Spleen (tissue), 11 donors: ENCODE measurements at regions not wholly inside any gene's neighbourhood (a gene's known extent, or its start where the extent isn't known, plus 50 kb on each side); places are given as distances from the start of the nearest gene placed in this dataset.

Experiments
- DNase-seq: peaks from one replicate; pipeline ENCODE4 v3.0.0-alpha.2; 2020
- H3K27ac ChIP-seq, 8 donors: fragments of 200-600 bp; sonication (generic) in 7 of 8; 1 replicate in 4 of 8; 2 replicates in 4 of 8; pipeline versions ENCODE4 v1.5.0 to v1.8.0; 2016 to 2021; ENCODE audit warnings: inconsistent platforms in 4 of 8, mild to moderate bottlenecking in 4 of 8, moderate library complexity in 1 of 8
- H3K27me3 ChIP-seq, 7 donors: fragments of 200-600 bp; sonication (generic) in 6 of 7; replicated peaks in 1 of 7; 1 replicate in 4 of 7; 2 replicates in 3 of 7; pipeline versions ENCODE4 v1.5.0 to v1.8.0; 2016 to 2021; ENCODE audit warnings: inconsistent platforms in 3 of 7, mild to moderate bottlenecking in 1 of 7
- H3K36me3 ChIP-seq, 6 donors: fragments of 200-600 bp; sonication (generic) in 5 of 6; 1 replicate in 4 of 6; 2 replicates in 2 of 6; pipeline versions ENCODE4 v1.5.0 to v1.8.0; 2016 to 2021; ENCODE audit warnings: inconsistent platforms in 2 of 6
- H3K4me1 ChIP-seq, 6 donors: fragments of 200-600 bp; sonication (generic) in 5 of 6; 1 replicate in 3 of 6; 2 replicates in 3 of 6; pipeline versions ENCODE4 v1.5.0 to v1.8.0; 2016 to 2021; ENCODE audit warnings: inconsistent platforms in 3 of 6
- H3K4me3 ChIP-seq, 8 donors: fragments of 200-600 bp; sonication (generic) in 7 of 8; 1 replicate in 4 of 8; 2 replicates in 4 of 8; pipeline versions ENCODE4 v1.5.0 to v1.8.0; 2016 to 2021; ENCODE audit warnings: inconsistent platforms in 4 of 8, mild to moderate bottlenecking in 4 of 8, moderate library complexity in 2 of 8
- H3K9me3 ChIP-seq, 8 donors: fragments of 200-600 bp; sonication (generic) in 7 of 8; 1 replicate in 4 of 8; 2 replicates in 4 of 8; pipeline versions ENCODE4 v1.5.0 to v1.8.0; 2016 to 2021; ENCODE audit warnings: inconsistent platforms in 4 of 8
- CTCF ChIP-seq, 11 experiments: fragments of 200-600 bp in 7 of 11; fragments of 450-650 bp in 4 of 11; sonication (generic) in 4 of 11; IDR thresholded peaks in 8 of 11; conservative IDR thresholded peaks in 3 of 11; 1 replicate in 7 of 11; 2 replicates in 4 of 11; pipeline versions ENCODE4 v1.4.0 to v1.8.0; 2016 to 2021; ENCODE audit warnings: antibody characterized with exemption in 11 of 11, inconsistent platforms in 4 of 11, mild to moderate bottlenecking in 1 of 11
- POLR2A ChIP-seq, 3 donors: fragments of 450-650 bp; IDR thresholded peaks; one replicate each; pipeline ENCODE4 v1.5.1; 2017; ENCODE audit warnings: antibody characterized with exemption in 3 of 3, mild to moderate bottlenecking in 1 of 3
- POLR2AphosphoS5 ChIP-seq, 3 donors: sonication (generic); formaldehyde crosslinking; IDR thresholded peaks; one replicate each; pipeline ENCODE4 v1.5.1; 2017; ENCODE audit warnings: antibody characterized with exemption in 3 of 3
- WGBS, 5 donors: extraction: QIAGEN DNeasy Blood & Tissue Kit in 3 of 5; methylation state at CpG; one replicate each; pipeline versions ENCODE4 v1.1.5 to v1.1.7; 2013 to 2018; 5-methylcytosine and 5-hydroxymethylcytosine counted together
- intact Hi-C: fragments of 100-400 bp; cut with DNase I; formaldehyde crosslinking; loops from one replicate; pipeline ENCODE4 v1.15.0; 2023; ENCODE audit warnings: low total_unique reads
- donor health status: healthy with polysubstance abuse.
- donor health status: DM: no; HTN: no; CAD: no; lungs with moderate emphysema.
- donor health status: DM: no; HTN: no; CAD: no.
- donor health status: Bipolar disorder and iron deficiency.
- donor health status: healthy.
- donor health status: DM: no; HTN: no; CAD: no.
- donor health status: DM: yes; HTN: yes; CAD: no.

- no peaks in the 10 kb centered on the region for H3K36me3 ChIP-seq
- H3K9me3 ChIP-seq: no peaks in the 10 kb centered on the region
- H3K27me3 ChIP-seq: peaks cover 0 to 64% (median 21%) of the 10 kb centered on the region in 7 donors
- no peak for DNase-seq
- H3K27ac ChIP-seq: no peak overlapping the region
- WGBS, 5 donors: 47 to 56% (median 54%) methylated on average over 3 of the region's 3 CpGs
- intact Hi-C loops: no loop called here
- H3K4me3 ChIP-seq: no peak overlapping the region
- TF ChIP-seq POLR2A (IDR thresholded peaks at IDR 0.05) (no peak), POLR2AphosphoS5 (IDR thresholded peaks at IDR 0.05) (no peak), CTCF (IDR thresholded peaks at IDR 0.05 in 8 of 11, conservative IDR thresholded peaks at IDR 0.05 in 3 of 11) (no peak)
- no peaks in the 10 kb centered on the region for H3K4me1 ChIP-seq
Measured at GRCh38 chr17:79680318-79680695, 50.4 kb upstream of the ENPP7 start.

DNA sequence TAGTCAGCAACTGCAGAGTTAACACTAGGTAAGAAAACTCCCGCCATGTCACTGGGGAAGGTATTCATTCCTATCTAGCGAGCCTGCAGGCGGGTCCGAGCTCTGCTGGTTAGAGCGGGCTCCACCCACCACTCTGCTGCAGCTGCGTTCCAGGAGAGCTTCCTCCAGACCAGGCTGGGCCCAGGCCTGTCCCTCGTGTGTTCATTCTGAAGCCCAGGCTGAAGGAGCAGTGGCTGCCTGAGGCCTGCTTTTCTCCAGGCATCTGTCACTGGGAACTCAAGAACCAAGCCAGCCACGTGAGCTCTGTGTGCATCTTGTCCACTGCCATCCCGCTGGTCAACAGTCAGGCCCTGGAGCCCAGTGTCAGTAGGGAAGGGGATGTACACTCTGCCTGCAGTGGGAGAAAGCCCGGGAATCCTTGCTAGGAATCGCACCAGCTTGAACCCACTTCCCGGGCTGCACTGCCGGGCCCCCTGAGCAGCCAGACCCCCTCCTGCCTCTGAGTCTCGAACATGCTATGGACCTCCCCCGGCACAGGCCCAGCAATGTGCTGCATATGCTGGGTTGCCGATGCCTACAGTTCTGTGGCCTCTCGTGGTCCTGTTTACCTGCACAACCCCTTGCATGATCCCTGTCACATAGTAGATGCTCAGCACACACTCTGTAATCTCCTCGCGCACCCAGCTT, 51.0 kb upstream of the ENPP7 start:
- Histone ChIP-seq H3K27ac (no peak overlapping the region), H3K36me3 (no peaks in the 10 kb centered on the region), H3K27me3 (peaks cover 0 to 61% (median 20%) of the 10 kb centered on the region in 7 donors), H3K9me3 (peaks cover 0 to 4% (median 0%) of the 10 kb centered on the region in 8 donors), H3K4me1 (no peaks in the 10 kb centered on the region), H3K4me3 (no peak overlapping the region)
- DNase-seq: no peak
- TF ChIP-seq POLR2A (IDR thresholded peaks at IDR 0.05) (no peak), CTCF (IDR thresholded peaks at IDR 0.05 in 8 of 11, conservative IDR thresholded peaks at IDR 0.05 in 3 of 11) (no peak), POLR2AphosphoS5 (IDR thresholded peaks at IDR 0.05) (no peak)
- 86 to 92% (median 88%) methylated on average over 14 to 19 of the region's 19 CpGs for WGBS, 5 donors
- intact Hi-C loops: loop anchor here (5.0 kb wide), 1 partner anchor 327 kb away; no protein-coding TSS in a partner anchor

DNA sequence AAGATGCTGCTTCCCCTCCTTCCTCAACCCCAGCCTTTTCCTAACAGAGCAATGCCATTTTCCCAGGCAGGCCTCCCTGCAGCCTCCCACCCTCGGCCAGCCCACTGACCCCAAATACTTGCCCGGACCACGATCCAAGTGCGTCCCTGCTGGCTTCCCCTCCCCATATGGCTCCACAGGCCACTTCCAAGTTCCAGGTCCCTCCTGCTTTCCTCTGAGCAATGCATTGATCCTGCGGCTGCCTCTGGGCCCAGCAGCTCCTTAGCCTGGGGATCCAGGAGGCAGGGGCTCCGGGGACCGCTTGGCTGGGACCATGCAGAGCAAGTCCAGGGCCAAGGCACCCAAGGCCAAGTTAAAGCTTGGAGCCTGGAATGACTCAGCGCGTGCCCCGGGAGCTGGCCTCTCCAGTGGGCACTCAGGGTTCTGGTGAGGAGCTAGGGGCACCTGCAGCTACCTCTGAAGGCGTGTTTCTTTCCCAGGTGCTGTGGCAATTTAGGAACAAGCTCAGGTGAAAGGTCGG, 51.9 kb upstream of the ENPP7 start:
- Histone ChIP-seq H3K27me3 (peaks cover 0 to 60% (median 11%) of the 10 kb centered on the region in 7 donors), H3K9me3 (peaks cover 0 to 14% (median 6%) of the 10 kb centered on the region in 8 donors), H3K4me1 (no peaks in the 10 kb centered on the region), H3K36me3 (no peaks in the 10 kb centered on the region), H3K27ac (no peak overlapping the region), H3K4me3 (no peak overlapping the region)
- intact Hi-C loops: loop anchor here (5.0 kb wide), 1 partner anchor 326 kb away; no protein-coding TSS in a partner anchor
- TF ChIP-seq POLR2AphosphoS5 (IDR thresholded peaks at IDR 0.05) (no peak), CTCF (IDR thresholded peaks at IDR 0.05 in 8 of 11, conservative IDR thresholded peaks at IDR 0.05 in 3 of 11) (no peak), POLR2A (IDR thresholded peaks at IDR 0.05) (no peak)
- WGBS, 5 donors: 60 to 68% (median 61%) methylated on average over 7 to 12 of the region's 12 CpGs
- DNase-seq: no peak

- no peak for DNase-seq
- Histone ChIP-seq H3K27ac (no peak overlapping the region), H3K9me3 (peaks cover 0 to 20% (median 12%) of the 10 kb centered on the region in 8 donors), H3K27me3 (peaks cover 0 to 62% (median 10%) of the 10 kb centered on the region in 7 donors), H3K4me1 (no peaks in the 10 kb centered on the region), H3K36me3 (no peaks in the 10 kb centered on the region), H3K4me3 (no peak overlapping the region)
- intact Hi-C loops: loop anchor here (5.0 kb wide), 1 partner anchor 326 kb away; no protein-coding TSS in a partner anchor
- no peak for TF ChIP-seq POLR2A (IDR thresholded peaks at IDR 0.05)
- no peak for TF ChIP-seq POLR2AphosphoS5 (IDR thresholded peaks at IDR 0.05)
- no peak for TF ChIP-seq CTCF (IDR thresholded peaks at IDR 0.05 in 8 of 11, conservative IDR thresholded peaks at IDR 0.05 in 3 of 11)
- 80 to 81% (median 80%) methylated on average over 16 of the region's 16 CpGs for WGBS, 5 donors
Measured at GRCh38 chr17:79678091-79678735, 52.5 kb upstream of the ENPP7 start.
